GM12878 (cell line): ENCODE measurements at regions not wholly inside any gene's neighbourhood (a gene's known extent, or its start where the extent isn't known, plus 50 kb on each side); places are given as distances from the start of the nearest gene placed in this dataset.

ENCODE experiments used
- EP300 ChIP-seq, 2 experiments: fragments of 150-350 bp in 1 of 2; IDR thresholded peaks; 2 replicates each; pipeline ENCODE4 v1.6.1; 2011 to 2012; ENCODE audit warnings: low read depth in 2 of 2, low read length in 2 of 2, borderline replicate concordance in 1 of 2, improper control_type of control experiment in 1 of 2, inconsistent platforms in 1 of 2; ENCODE audit not compliant: control insufficient read depth in 1 of 2
- POLR2A ChIP-seq: IDR thresholded peaks from 2 replicates; pipeline ENCODE4 v1.6.1; 2011; ENCODE audit warnings: low read depth, mild to moderate bottlenecking, low read length
- POLR2AphosphoS2 ChIP-seq: IDR thresholded peaks from 2 replicates; pipeline ENCODE4 v1.6.1; 2011; ENCODE audit warnings: low read depth, mild to moderate bottlenecking, low read length, improper control_type of control experiment, moderate library complexity
- POLR2AphosphoS5 ChIP-seq: IDR thresholded peaks from 2 replicates; pipeline ENCODE4 v1.6.1; 2011; ENCODE audit warnings: mild to moderate bottlenecking, low read length, inconsistent platforms

DNA sequence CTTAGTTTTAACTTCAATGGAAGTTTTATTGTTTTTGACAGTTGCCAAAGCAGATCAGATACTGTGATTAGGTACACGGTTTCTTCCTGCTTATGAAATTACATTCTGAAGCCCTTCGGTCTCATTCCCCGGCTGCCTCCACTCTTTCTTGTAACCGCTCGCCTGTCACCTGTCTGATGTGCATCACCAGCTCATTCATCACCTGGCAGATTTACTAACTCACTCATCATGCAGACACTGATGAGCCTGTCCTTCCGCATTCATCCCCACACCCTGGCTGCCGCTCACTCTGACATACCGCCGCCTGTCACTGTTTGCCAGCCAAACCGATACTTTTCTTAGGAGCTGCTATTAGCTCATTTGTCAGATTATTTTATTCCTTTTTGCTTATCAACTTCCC, 82.8 kb upstream of the NSMCE3 start:
- no peak for TF ChIP-seq POLR2A
- TF ChIP-seq EP300 (IDR thresholded peaks at IDR 0.05; ENCODE audit: borderline replicate concordance in 1 of 2, control insufficient read depth in 1 of 2, low read depth in 2 of 2, low read length in 2 of 2), result no peak
- no peak for TF ChIP-seq POLR2AphosphoS5
- no peak for TF ChIP-seq POLR2AphosphoS2
